GM12892 (cell line): ENCODE measurements at regions not wholly inside any gene's neighbourhood (a gene's known extent, or its start where the extent isn't known, plus 50 kb on each side); places are given as distances from the start of the nearest gene placed in this dataset.

Experiments used
- POLR2A ChIP-seq: IDR thresholded peaks from 2 replicates; pipeline ENCODE4 v1.6.1; 2011; ENCODE audit warnings: low read depth, low read length, control low read depth
- POLR2AphosphoS5 ChIP-seq: IDR thresholded peaks from 2 replicates; pipeline ENCODE4 v1.6.1; 2011; ENCODE audit warnings: low read depth, low read length, control low read depth
- TAF1 ChIP-seq: IDR thresholded peaks from 2 replicates; pipeline ENCODE4 v1.6.1; 2011; ENCODE audit warnings: low read depth, mild to moderate bottlenecking, control low read depth, low read length, borderline replicate concordance

- TF ChIP-seq POLR2A (no peak), POLR2AphosphoS5 (no peak), TAF1 (no peak)
Measured at GRCh38 chr11:97908354-97908753, 1112.4 kb upstream of the CNTN5 start.
